Inflammatory macrophage treated with lipopolysaccharide for 1 hour (primary cell): ENCODE measurements at regions not wholly inside any gene's neighbourhood (a gene's known extent, or its start where the extent isn't known, plus 50 kb on each side); places are given as distances from the start of the nearest gene placed in this dataset.

Experiments
- DNase-seq, 2 donors: peaks; one replicate each; pipeline ENCODE4 v3.0.0-alpha.2; 2020 to 2022

DNA sequence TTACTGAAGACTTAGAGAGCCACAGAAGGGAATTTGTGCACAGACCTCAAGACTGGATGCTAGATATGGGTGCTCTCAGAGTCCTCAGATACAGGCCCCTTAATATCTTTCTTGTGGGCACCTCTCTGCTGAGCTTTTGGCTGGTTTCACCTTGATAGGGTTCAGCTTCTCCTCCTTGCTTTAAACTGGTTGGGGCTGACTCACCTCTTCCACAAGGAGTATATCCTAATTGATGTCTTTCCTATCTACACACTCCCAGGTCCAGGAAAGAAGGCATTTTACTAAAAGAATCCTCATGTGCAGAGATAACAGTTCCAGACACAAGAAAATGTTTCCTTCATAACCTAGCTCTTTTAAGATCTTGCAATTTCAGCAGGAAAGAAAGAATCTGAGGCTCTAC is 284.4 kb downstream of the NDFIP2 start:
- no peak for DNase-seq

DNA sequence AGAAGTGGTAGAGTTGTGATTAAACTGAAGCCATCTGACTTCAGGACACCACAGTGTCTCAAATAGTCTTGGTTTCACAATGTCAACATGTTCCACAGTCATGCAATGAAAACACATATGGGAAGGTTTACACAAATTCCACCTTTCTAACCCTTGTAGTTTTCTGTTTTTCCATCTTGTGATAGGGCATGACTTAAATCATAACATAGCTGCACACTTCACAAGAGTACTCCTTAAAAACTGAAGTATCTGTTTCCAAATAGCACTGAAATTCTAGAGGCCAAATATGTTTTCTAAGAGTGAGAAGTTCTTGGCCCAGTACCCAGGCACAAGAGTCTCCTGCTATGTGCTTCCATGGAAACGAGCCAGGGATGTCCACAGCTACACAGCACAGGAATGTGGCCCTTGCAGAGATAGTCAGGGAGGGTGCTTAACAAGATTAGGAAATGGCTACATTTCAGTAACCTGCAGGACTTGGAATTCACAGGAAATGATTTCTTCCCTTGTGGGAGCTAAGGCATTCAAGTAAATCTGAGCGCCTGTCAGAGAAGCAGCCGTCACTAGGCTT is 269.1 kb downstream of the NDFIP2 start:
- no peak for DNase-seq

GRCh38 chr13:79749566-79749965 is 268.6 kb downstream of the NDFIP2 start:
- DNase-seq: no peak

DNA sequence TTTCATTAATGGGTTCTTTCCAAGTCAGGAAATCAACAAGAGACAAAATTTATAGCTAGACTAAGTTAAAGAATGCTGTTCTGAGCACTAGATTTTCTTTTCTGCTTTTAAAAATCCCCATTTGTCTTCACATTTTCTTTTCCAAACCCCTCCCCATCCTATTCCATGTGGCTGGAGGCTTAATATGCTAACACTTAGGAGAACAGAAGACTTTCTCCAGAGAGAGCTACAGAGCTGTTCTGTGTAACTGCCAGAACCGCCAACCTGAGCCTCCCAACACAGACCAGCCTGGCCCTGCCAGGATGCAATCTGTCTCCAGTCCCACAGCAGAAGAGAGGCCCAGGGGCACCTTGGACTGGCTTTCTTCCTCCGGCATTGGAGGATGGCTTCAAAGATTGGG is 264.1 kb downstream of the NDFIP2 start:
- DNase-seq: no peak

GRCh38 chr13:79742923-79743322 is 262.0 kb downstream of the NDFIP2 start:
- no peak for DNase-seq

DNA sequence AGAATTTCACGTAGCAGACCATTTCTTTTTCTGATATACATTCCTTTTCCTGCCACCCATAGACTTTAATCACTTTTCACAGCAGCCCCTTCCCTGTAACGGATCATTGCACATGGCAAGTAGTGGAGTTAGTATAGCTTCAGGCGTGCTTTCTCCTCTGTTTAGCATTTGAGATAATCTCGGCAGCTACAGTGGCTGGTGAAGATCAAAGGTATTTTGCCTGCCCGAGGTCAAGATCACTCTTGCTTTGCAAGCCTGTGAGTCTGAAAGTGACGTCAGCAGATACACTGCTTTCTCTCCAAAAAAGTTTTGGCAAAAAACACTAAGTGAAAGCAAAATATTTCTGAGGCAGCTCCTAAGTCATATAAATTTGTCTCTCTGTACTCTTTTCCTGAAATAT is 260.0 kb downstream of the NDFIP2 start:
- DNase-seq: no peak

GRCh38 chr13:79736356-79736755 is 255.4 kb downstream of the NDFIP2 start:
- no peak for DNase-seq

DNA sequence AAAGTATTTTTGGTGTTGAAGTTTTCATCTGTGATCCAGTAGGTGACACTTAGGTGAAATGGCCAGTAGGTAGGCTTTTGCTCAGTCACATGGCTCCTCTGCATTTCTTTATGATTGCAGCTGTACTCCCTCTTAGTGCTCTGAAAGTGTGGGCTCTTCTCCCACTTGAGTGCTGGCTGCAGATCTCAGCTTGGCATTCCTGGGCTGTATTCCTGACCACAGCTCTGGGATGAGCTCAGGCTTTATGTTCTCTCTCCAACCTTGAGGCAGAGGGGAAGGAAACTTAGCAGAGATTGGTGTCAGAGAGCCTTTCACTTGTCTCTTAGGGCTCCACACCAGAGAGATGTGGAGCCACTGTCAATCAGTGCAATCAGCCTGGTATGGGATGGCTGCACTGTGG is 254.3 kb downstream of the NDFIP2 start:
- DNase-seq: no peak

GRCh38 chr13:79727086-79727485 is 246.1 kb downstream of the NDFIP2 start:
- no peak for DNase-seq

- no peak for DNase-seq
These were observed 244.9 kb downstream of the NDFIP2 start for GRCh38 chr13:79725841-79726240.

DNA sequence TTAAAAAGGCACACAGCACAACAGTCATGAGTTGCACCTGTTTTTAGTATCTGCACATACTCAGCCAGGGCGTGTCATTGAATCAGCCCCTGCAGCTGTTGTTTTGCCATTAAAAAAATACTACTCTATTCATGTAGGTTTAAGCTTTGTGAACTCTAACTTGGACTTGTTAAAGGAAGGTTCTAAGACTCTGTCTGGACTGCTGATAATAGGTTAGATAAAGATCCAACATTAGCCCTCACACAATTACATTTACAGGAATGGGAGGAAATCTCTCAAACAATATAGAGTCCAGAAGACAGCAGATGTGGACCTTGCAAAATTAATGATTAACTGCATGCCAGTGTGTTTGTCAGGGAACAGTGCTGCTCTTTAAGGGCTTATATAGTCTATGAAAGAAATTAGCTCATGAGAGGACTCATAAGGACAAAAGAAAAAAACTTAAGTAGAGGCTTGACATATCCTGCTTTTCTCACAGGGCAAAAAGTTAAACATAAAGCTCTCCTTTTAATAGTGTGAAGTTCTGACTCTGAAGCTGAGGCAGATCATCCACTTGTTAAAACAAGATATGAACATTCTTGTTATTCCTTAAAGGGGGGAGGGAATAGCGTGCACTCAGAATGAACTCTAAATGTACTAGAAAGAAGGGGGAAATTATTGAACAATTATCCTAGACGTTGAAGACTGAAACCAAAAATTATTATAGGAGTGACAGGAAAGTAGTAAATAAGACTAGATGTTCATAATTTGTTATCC is 243.6 kb downstream of the NDFIP2 start:
- no peak for DNase-seq

GRCh38 chr13:79723519-79724024 is 242.6 kb downstream of the NDFIP2 start:
- DNase-seq: no peak

DNA sequence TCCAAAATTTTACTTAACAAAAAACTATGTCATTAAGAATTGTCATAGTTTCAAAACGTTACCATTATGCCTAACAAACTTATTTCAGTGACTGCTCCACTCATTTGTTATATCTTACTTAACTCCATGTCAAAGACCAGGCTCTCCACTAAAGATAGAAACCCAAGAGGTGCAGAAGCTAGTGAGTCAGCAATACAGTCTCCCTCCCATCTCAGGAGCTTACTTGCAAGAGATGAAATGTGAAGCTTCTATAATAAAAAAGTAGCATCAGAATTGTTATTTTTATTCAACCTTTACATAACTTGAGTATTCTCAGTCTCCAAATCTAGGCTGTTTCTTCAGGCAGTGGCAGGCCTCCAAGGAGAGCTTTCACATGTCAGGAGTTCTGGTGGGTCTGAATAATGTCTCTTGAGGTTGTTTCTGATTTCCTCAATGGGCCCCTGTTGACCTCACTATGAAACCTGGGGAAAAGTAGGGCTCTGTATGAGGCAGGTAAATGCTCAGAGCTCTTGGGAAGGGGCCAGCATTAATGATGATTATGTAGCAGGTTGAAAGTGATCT is 242.0 kb downstream of the NDFIP2 start:
- DNase-seq: no peak

DNA sequence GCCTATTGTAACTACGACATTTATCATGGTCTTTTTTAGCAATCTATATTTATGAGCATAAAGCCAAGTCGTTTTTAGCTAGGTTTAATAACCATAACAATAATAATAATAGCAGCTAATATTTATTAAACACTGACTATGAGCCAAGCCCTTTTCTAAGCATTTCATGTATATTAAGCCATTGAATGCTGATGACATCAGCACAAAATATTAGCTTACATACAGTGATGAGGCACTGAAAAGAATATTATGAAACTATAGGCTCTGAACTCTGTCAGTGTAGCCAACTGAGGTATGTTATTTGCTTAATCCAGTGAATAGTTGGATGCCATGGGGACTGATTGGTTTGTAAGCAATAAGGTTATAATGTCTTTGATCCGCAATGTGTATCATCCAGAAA is 235.2 kb downstream of the NDFIP2 start:
- no peak for DNase-seq

DNA sequence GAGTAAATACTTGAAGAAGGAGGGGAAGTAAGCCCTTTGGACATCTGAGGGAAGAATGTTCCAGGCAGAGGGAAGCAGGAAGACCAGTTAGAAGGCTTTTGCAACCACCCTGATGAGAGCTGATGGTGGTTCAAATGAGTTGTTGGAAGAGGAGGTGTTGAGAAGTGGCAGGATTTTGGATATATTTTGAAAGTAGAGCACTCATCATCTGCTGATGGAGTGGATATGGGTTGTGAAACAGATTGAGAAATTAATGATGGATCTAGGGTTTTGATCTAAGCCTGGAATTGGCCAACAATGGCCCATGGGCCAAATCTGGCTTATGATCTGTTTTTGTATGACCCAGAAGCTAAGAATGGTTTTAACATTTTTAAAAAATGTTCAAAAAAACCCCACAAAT is 230.7 kb downstream of the NDFIP2 start:
- no peak for DNase-seq

- no peak for DNase-seq
These were observed 229.4 kb downstream of the NDFIP2 start for GRCh38 chr13:79710376-79710775.

DNA sequence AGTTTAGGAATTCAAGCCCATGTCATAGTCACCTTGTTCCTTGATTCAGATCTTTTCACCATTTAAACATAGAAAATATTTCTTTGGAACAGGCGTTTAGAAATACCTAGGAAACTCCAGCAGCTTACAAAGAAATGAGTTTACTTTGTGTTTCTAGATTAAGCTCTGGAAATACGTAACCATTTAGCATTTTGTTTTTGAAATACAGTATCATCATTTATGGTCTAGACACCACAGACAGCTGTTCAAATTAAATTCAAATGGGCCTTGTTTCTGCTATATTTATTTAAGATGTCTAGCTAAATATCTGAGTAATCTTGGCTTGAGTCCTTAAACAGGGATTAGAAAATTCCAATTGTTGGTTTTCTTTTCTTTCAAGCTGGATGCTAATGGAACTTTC is 228.5 kb downstream of the NDFIP2 start:
- no peak for DNase-seq

- DNase-seq: no peak
These were observed 222.8 kb downstream of the NDFIP2 start for GRCh38 chr13:79703772-79704171.

DNA sequence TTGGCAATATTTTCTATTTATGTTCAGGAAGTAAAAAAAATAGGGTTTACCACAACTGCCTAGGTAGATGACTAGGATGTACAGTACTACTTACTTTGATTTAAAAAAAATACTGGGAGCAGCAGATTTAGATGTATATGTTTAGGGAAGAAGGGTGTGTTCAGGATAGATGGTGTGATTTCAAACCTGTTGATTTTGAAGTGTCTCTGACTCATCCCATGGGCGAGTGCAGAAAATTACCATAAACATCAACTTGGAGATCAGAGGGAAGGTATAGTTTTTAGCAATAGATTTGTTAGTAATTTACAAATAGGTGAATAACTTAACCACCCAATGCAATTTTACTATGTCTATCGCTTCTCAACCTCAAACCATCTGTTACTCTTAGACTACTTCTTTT is 214.8 kb downstream of the NDFIP2 start:
- no peak for DNase-seq

- no peak for DNase-seq
These were observed 211.9 kb downstream of the NDFIP2 start for GRCh38 chr13:79692846-79693245.

GRCh38 chr13:79691826-79692225 is 210.9 kb downstream of the NDFIP2 start:
- peak in 1 of 2 donors; percentile 56 for DNase-seq

DNA sequence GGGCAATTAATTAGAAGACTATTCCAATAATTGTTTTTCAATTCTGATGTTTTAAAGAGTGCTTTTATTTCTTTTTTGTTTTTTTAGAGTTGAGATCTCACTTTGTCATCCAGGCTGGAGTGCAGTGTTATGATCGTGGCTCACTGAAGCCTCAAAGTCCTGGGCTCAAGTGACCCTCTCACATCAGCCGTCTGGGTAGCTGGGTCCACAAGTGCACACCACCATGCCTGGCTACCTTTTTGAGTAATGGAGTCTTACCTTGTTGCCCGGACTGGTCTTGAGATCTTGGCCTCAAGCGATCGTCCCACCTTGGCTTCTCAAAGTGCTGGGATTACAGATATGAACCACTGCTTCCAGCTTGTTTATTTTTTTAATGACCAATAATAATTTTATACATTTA is 207.8 kb downstream of the NDFIP2 start:
- DNase-seq: no peak

DNA sequence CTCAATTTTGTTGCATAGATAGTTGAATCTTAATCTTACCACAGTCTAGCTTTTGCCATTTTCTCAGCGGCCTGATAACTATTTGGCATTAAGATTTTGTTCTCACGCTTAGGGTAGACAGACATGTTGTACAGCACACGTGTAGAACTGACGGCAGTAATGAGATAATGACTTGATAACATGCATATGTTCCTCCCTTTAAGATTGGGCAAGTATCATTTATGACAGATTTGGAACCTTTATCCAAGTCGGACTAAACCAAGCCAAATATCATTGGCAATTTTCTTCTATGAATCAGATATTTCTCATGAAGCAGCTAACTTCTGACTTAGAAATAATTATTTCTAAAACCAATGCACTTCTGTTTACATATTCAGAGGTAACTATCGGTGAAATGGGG is 205.5 kb downstream of the NDFIP2 start:
- DNase-seq: no peak

DNA sequence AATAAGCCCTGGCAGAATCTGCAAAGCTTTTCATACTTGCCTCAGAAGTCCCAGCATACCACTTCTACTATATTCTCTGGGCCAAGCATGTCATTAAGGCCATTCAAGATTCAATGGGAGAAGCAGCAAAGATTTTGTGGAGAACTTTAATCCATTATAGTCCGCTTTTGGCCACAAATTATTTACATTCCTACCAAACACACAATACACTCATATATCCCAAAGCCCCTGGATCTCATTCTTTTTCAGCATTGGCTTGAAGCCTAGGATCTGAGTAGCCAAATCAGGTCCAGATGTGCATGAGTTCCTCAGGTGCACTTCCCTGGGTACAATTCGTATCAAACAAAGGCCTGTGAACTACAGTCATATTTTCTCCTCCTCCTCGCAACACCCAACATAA is 203.4 kb downstream of the NDFIP2 start:
- no peak for DNase-seq

GRCh38 chr13:79682164-79682563 is 201.2 kb downstream of the NDFIP2 start:
- no peak for DNase-seq
